Bone marrow (tissue), 2 donors: ENCODE measurements at regions not wholly inside any gene's neighbourhood (a gene's known extent, or its start where the extent isn't known, plus 50 kb on each side); places are given as distances from the start of the nearest gene placed in this dataset.
"Not testable (repeated sequence)": the region's sequence is repeated elsewhere in the genome, so short reads cannot be mapped to it uniquely, and the experiment has no call there.

Experiments
- DNase-seq, 2 donors: peaks; one replicate each; lab custom pipeline; 2025; lab: John Stamatoyannopoulos, UW

DNA sequence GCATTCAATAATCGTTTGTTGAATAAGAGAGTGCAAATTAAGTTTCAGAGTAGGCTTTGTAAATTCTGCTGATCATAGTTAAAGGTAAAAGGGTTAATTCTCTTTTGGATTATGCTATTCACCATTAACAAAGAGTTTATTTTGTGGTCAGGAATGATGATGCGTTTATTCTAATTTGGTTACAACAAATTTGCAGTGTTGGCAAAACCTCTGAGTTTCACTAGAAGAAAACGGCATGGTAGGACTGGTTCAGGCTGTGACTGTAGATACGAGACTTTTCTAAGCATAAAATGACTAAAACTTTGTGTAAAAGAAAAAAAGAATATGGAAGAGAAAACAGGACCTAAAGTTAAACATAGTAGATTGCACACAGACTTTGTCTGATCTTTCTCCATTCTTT is 234.7 kb downstream of the TLR4 start:
- no peak for DNase-seq

DNA sequence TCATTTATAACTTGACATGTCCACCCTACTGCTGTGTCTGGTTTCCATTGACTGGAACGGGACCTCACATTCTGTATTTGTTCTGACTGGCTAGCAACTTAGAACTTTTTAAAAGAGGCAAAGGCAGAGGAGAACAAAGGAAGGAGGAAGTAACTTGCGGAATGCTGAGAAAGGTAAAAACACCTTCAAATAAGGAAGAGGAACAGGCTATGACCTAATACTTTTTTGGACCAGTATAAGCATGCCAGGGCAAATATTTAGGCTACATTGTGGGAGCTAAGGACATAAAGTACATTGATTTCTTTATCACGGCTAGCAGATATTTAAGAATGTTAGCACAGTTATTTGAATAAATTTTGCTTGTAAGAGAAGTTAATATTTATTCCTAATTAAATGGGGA is 240.5 kb downstream of the TLR4 start:
- not testable (repeated sequence) for DNase-seq

DNA sequence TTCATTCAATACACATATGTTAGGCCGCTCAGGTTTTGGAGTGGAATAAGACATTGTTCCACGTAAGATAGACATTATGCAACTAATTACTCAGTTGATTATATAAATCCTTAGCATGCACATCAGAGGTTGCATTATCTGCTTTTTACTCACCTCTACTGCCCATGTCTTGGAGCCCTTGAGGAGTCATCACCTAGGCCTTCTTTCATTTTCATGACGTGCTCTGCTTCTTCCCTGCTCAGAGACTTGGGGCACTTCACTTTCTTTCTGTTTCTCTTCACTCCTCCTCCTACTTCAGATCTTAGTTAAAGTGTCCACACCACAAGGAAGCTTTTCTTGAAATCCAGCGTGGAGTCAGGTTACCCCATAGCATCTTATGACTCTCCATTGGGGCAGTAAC is 241.1 kb downstream of the TLR4 start:
- DNase-seq: no peak

DNA sequence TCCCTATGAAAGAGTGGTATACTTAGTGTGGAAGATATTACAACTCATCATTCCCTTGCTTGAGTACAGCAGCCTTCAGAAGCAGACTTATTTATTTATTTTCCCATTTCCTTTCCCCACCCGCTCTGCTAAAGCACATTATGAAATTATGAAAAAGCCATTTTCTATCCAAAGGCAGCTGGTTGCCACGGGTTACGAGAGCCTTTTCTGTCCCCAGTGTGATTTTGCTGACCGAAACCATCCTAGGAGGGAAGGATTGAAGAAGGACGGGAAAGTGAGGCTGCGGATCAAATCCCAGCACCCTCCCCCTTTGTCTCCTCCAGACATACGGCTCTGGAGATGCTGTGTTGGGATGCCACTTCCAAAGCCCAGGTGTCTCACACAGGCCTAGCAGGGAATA is 246.9 kb downstream of the TLR4 start:
- no peak for DNase-seq

DNA sequence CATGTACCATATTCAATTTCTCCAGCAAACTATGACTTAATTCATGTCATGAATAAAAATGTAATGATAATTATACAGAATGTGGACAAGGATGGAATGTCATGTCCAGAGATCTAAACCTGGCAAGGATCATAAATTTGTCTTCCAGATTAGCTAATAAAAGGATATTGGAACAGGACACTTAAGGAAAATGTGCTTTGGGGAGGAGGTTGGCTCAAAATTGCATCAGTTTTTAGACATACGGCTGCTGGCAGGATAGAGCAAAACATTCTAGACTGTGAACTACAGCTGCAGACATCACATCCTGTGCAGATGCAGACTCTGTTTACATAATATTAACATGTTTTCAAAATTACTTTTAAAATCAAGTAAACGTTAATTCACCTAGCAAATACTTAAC is 248.4 kb downstream of the TLR4 start:
- no peak for DNase-seq

DNA sequence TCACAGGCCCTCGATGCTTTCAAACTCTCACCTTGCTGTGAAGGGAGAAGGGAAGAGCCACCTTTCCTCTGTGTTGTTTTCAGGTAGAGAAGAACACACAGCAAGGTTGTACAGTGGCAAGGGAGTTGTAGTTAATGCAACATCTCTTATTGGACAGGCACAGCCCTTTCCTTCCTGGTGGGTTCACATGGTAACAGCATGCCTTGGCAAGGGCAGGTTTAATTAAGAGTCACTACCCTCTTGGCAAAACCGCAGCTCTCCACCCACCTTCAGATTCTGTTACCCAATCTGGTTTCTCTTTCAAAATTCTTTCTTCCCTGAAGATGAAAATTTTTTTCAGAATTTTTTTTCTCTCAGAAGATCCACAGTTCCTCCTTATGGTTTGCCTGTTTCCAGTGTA is 253.1 kb downstream of the TLR4 start:
- no peak for DNase-seq

DNA sequence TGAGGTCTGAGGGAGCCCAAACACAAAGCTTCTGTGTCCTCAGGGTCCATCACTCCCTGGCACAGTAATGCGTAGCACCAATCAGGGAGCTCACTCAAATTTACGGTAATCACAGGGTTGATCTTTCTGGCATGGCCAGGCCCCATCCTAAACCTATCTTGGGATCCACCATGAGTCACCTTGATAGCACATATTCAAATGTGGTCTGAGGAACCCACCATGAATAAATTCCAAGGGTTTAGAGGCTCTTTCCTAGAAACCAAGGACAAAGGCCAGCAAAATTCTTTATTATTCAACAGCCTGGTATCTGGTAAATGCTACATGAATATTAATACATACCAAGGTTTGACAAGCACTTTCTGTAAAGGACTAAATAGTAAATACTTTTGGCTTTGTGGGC is 254.5 kb downstream of the TLR4 start:
- no peak for DNase-seq

DNA sequence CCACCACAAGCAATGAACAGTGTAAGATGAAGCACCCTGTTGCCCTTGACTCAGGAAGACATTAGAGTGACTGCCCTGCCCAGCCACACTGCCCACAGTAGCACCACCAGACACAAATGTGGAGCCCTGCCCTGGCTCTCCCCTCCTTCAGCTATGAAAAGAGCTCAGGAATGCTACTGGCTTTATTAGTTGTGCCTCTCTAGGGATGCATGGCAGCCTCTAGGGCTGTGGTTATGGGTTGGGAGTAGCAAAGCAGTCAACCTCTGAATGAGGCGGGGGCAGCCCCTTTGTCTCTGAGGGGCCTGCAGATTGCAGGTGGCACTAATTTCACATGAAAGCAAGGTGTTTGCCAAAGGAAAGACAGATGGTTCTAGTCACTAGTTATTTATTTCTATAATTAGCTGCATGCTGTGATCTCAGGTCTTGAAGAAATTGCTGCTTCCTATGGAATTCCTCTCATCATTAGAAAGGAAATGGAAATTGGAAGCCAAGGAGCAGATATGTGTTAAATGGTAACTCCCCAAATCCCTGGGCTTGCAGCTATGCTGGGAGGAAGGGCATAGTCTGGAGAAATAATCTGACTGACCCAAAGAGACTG is 259.4 kb downstream of the TLR4 start:
- DNase-seq: no peak

DNA sequence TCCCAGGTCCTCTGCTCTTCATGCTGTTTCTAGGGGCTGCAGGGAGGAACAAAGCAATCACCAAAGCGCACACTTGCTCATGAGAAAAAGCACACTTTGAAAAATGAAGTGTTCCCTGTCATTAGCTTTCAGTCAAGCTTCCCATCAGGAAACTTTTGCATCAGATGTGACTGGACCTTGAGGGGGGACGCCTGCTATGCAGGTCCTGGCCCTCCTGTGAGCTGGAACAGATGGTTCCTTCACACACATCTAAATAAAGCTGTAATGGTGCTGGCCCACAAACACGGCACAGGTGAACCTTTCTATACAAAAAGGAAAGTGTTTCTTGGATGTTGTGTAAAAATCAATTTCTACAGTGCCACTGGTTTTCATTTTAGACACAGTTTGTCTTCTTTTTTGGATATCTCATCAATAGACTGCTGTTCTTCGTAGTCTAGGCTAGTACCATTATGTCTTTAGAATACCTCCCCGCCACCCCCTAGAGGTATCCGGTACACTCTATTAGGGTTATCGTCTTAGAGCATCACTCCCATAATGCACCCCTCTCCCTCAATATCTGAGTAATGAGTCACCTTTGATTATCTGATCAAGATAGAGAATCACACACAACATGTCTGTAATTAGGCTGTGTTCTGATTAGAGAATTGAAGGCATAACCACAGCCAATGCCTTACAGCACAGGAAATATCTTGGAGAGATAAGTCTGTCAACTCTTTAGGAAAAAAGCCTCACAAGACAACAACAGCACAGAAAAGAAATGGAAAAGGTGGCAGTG is 266.3 kb downstream of the TLR4 start:
- no peak for DNase-seq

DNA sequence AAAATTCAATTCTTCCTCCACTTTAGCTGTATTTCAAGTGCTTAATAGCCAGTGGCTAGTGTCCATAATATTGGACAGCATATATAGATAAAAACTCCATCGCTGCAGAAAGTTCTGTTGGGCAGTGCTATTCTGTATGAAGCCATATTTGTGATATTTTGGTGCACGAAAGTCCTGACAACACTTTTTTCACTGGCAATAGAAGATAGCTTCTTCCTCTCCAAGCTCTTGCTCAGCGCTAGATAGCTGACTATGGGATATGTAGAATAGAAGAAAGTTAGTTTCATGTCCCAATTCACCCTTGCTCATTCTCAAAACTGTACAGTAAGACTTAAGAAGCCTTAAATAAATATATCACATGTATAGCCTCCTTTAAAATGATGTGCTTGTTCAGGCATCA is 269.9 kb downstream of the TLR4 start:
- DNase-seq: no peak

DNA sequence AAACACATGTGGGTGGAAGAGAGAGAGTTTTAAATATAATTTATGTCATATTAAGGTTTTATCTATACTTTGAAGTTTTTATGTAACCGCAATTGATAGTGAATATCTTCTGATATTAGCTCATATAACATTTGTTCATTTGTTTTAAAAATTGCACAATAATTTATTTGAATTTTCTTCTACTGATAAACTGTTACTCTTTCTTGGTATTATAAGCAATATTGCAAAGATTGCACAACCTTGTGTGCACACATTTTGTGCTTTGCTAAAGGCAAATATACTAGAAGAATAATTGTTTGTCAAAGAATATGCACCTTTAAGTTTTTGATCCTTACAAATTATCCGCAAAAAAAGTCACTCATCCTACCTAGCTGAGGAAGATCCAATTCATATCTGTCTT is 275.7 kb downstream of the TLR4 start:
- DNase-seq: no peak

DNA sequence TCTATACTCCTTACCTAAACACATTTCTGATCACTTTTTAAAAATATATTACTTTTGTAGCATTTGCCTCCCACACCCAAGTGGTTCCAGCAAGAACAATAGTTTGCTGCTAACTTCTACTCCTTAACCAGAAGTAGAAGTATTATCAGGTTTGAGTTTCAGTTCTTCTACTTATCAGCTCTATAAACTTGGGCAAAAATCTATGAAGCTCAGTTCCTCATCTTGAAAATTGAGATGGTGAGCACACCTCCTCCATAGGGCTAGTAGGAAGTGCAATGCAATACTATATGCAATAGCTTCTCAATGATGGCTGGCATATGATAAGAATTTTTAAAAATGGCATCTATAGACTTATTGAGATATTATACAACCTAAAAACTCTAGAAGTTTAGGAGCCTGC is 283.7 kb downstream of the TLR4 start:
- no peak for DNase-seq

DNA sequence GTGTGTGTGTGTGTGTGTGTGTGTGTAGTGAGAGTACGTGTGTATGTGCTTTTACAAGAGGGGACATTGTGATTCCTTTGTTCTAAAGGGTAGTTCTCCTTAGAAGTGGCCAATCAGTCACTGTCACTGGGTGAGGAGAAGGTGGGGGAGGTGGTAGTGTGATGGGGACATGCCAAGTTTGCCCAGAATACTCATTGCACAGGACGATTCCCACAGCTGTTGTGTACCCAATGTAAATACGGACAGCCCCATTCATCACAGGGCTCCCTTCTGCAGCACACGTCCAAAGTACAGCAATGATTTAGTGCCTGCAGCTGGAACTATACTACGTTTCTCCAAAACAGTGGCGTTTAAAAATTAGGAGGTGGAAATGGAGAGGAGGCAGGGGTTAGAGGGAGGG is 287.8 kb downstream of the TLR4 start:
- DNase-seq: no peak

DNA sequence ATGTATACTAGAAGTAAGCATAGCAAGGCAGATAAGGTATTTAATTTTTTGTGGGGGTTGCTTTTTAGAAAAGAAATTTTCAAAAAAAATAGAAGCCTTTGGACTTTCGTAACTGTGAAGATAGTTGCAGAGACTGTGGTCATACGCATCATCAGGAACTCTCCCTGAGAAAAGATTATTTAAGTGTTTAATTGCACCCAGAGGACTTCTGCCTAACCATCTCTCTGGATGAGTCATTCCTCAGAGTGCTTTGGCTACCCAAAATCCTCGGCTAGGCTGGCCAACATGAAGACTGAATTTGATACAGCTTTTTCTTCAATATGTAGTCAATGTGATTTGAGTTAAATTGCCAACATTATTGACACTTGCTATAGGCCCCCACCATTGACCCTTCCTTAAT is 296.4 kb downstream of the TLR4 start:
- no peak for DNase-seq

DNA sequence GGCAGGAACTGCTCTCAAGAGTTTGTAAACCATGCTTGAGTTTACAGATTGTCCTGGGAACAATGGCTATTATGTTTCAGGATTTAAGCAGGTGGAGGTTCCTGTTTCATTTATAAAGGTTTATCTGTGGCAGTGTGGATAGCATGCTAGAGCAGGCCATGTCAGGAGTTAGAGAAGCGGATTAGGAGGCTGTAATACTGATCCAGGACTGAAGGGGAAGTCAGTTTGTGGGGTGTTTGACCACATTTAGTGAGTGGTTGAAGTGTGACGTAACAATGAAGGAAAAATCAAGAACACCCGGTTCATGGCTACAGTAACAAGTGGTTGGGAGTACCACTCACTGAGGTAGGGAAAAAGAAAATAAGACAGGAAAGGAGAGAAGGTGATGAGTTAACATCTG is 299.0 kb downstream of the TLR4 start:
- DNase-seq: no peak

DNA sequence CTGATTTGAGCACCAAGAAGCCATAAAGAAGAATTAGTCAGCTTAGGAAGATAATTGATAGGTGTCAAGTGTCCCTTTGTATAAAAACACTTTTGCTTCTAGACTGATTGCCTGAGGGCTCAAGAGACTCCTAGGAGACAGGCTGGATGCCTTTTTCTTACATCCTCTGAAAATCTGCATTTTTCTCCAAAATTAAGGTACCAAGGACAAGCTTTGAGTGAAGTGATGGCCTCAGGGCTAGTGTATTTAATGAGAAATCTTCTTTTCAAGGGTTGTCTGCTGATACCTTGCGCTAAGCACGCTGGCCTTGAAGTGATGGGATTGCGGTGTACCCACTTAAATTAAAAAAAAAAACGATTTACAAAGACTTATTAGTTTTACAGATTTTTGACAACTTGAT is 304.0 kb downstream of the TLR4 start:
- no peak for DNase-seq

DNA sequence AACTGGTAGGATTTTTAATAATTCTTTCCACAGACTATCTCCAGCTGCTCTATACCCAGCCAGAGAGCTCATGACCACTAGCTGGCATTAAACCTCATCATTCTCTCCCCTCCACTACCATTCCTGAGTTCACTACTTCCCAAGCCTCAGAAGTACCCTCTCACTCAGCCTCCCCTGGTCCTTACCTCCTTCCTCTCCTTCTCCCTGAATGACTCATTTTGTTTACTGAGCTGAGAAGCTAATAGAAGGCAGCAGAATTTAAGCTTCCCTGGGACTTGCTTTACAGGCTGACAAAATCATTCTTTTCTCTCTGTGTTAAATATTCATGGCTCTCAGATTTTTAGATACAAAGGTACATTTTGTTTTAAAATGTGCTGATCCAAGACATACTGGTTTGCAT is 305.4 kb downstream of the TLR4 start:
- DNase-seq: no peak

DNA sequence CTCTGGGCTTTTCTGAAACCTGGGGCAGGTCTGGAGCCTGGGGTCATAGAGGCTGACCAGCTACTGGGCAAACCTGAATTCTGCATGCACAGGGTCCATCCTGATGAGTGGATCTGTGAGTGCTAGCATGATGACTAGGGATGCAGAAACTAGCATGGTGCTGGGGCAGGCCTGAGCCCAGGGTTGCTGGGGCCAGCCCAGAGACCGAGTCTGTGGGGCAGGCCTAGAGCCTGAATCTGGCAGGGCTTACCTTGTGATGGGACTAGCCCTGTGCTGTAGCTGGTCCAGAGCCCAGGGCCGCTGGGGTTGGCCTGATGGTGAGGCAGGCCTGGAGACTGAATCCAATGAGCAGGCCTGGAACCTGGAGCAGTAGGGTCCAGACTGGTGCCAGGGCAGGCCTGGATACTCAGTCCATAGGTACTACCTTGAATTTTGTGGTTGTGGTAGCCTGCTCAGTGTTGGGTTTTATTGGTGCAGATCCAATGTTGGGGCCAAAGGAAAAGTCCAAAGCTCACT is 313.5 kb downstream of the TLR4 start:
- DNase-seq: no peak

DNA sequence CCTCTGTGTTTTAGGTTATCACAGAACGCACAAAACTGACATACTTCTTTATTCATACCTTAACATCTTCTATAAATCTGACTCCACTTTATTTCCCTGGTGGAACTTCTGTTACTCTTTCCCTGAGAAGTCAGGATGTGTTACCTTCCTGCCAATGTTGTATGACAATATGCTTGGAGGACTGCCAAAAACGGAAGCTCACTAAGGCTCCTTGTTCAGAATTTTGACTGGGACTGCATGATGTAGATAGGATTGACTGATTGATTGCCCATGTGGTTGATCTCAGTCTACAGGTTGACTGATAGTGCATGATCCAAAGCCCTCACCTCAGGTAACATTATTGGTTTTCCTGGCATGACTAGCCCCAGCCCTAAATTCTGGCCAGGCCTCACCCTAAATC is 319.4 kb downstream of the TLR4 start:
- no peak for DNase-seq

DNA sequence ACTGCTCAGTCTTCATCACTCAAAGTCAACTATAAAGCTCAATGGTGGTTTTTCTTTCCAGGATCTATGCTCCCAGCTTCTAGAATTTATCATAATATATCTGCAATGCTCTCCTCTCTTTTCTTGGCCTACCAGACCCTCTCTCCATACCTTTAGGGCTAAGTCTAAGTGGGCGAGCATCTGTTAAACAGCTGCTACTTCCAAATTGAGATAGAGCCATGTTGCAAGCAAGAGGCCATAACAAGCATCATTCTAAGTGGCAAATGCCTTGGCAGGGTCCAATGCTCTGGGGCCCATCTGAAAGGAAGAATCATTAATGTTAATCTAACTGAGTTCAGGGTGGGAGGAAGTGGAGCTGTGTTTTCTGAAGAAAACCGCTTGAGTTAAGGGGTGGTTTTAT is 324.0 kb downstream of the TLR4 start:
- DNase-seq: no peak

DNA sequence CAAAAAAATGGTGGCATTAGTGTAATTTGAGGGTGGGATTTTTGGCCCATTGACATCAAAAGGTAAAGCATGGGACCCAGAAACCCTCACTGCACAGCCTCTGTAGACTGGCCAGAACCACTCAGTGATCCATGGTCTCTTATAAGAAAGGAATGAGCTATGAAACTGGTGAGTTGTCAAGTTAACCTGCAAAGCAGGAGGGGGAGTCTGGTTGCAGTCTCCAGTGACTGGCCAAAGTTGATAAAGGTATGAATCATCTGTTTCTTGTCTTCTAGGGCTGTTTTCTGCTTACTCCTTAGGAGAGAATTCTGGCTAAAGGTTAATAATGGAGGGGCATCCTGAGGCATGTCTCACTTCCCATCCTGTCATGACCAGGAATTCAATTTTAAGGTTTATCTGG is 325.2 kb downstream of the TLR4 start:
- no peak for DNase-seq

DNA sequence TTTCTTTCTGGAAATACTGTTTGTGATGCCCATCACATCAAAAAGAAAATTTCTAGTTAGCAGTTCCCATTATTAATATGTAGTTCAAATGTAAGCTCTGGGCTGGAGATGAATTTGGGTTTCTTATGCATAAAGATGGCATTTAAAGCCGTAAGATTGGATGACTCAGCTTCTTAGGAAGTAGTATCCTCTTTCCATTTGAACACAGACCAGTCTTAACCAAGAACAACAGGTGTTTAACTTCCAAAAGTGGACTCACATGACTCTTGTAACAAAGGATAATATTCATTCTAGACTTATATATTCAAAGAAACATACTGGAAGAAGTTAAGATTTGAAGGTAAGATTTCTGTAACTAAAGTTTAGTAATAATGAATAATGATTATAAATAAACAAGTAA is 330.5 kb downstream of the TLR4 start:
- no peak for DNase-seq

DNA sequence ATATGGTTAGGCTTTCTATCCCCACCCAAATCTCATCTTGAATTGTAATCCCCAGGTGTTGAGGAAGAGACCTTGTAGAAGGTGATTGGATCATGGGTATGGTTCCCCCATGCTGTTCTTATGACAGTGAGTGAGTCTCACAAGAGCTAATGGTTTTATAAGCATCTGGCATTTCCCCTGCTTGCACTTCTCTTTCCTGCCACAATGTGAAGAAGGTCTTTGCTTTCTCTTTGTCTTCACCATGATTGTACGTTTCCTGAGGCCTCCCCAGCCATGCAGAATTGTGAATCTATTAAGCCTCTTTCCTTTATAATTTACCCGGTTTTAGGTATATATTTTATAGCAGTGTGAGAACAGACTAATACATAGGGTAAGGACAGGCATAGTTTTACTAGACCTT is 334.5 kb downstream of the TLR4 start:
- no peak for DNase-seq

DNA sequence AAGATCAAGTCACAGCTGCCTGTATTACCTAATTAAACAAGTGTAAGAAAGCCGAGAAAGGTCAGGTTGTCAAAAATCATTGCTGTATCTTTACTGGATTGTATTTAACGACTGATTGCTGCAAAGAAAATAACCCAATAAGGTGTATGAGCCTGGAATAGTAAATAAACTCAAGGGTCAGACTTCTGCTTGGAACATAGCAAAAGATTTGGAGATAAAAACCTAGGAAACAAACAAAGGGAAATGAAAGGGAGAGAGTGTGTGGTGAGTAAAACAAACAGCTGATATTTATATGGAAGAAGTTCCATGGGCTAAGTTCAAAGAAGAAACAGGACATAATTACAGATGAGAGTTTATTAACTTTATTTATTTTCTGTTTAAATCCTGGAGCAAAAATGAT is 354.0 kb downstream of the TLR4 start:
- DNase-seq: no peak
